K562 (cell line): ENCODE measurements at regions not wholly inside any gene's neighbourhood (a gene's known extent, or its start where the extent isn't known, plus 50 kb on each side); places are given as distances from the start of the nearest gene placed in this dataset.

ENCODE experiments used
- ATAC-seq: fragments of 200-7000 bp; cut with Tn5 transposase; 3 replicates; pipeline ENCODE4 v1.9.1; 2020; ENCODE audit warnings: moderate library complexity
- BruUV-seq: library from RNA; stranded (reverse); fragments of 400-500 nt; replicated peaks from 2 replicates; lab custom pipeline; 2021; lab: Mats Ljungman, UMichigan
- CTCF ChIA-PET: fragments of 300-600 bp; formaldehyde crosslinking; extraction: SDS; loops from one replicate; lab custom pipeline; 2021; ENCODE audit warnings: low intra/inter-chr PET ratio; lab: Yijun Ruan, JAX
- POLR2A ChIA-PET: fragments of 300-600, 350-650 bp; sonication (Branson Sonifier 250); formaldehyde crosslinking; extraction: SDS; loops from one replicate; lab custom pipeline; 2021; ENCODE audit warnings: antibody characterized with exemption, inconsistent platforms; lab: Yijun Ruan, JAX
- DNase-seq, 4 experiments: peaks; one replicate each; pipeline versions ENCODE4 v3.0.0 to v3.0.0-alpha.2; 2011 to 2018; ENCODE audit warnings: low spot score in 3 of 4, mixed read lengths in 3 of 4; ENCODE audit errors: extremely low read depth in 1 of 4
- FAIRE-seq: peaks from 2 replicates; lab custom pipeline; 2011; peaks lifted over from hg19 to GRCh38; lab: Jason Lieb, UNC
- H2AFZ ChIP-seq: 2 replicates; pipeline ENCODE4 v1.6.0; 2011; ENCODE audit warnings: low read depth, low read length, control low read depth, inconsistent platforms
- H3K27ac ChIP-seq: fragments of 200-600 bp; 3 replicates; pipeline ENCODE4 v1.8.0; 2011; ENCODE audit warnings: low read depth, mild to moderate bottlenecking, control low read depth, inconsistent platforms, low read length, moderate library complexity, mixed read lengths; ENCODE audit errors: extremely low read depth
- H3K27me3 ChIP-seq, 2 experiments: fragments of 300-600 bp in 1 of 2; 2 replicates in 1 of 2; 3 replicates in 1 of 2; pipeline versions ENCODE4 v1.6.0 to v1.8.0; 2011; ENCODE audit warnings: inconsistent platforms in 2 of 2, low read length in 2 of 2, mild to moderate bottlenecking in 1 of 2, mixed read lengths in 1 of 2, moderate library complexity in 1 of 2; ENCODE audit not compliant: control insufficient read depth in 2 of 2, insufficient read depth in 2 of 2
- H3K36me3 ChIP-seq: fragments of 300-600 bp; 3 replicates; pipeline ENCODE4 v1.8.0; 2011; ENCODE audit warnings: mild to moderate bottlenecking, low read length, inconsistent platforms; ENCODE audit not compliant: control insufficient read depth, insufficient read depth
- H3K4me1 ChIP-seq, 2 experiments: fragments of 200-600 bp in 1 of 2; replicated peaks in 1 of 2; 2 replicates in 1 of 2; 3 replicates in 1 of 2; pipeline versions ENCODE4 v1.5.1 to v1.8.0; 2011; ENCODE audit warnings: inconsistent platforms in 2 of 2, low read length in 2 of 2, mild to moderate bottlenecking in 1 of 2, mixed read lengths in 1 of 2, moderate library complexity in 1 of 2; ENCODE audit not compliant: control insufficient read depth in 2 of 2, insufficient read depth in 2 of 2
- H3K4me2 ChIP-seq: 2 replicates; pipeline ENCODE4 v1.6.1; 2011; ENCODE audit warnings: low read length, control low read depth, inconsistent platforms, mixed read lengths; ENCODE audit not compliant: insufficient read depth
- H3K4me3 ChIP-seq: fragments of 200-600 bp; sonication (generic), shearing (Covaris generic); 2 replicates; pipeline ENCODE4 v1.5.1; 2016; ENCODE audit warnings: control low read depth, inconsistent platforms
- H3K79me2 ChIP-seq: fragments of 200-600 bp; 3 replicates; pipeline ENCODE4 v1.8.0; 2011; ENCODE audit warnings: low read length, inconsistent platforms; ENCODE audit not compliant: control insufficient read depth, insufficient read depth
- H3K9ac ChIP-seq, 2 experiments: 2 replicates each; pipeline versions ENCODE4 v1.6.0 to v1.6.1; 2011; ENCODE audit warnings: low read depth in 2 of 2, low read length in 2 of 2, control low read depth in 1 of 2, inconsistent platforms in 1 of 2, mild to moderate bottlenecking in 1 of 2, mixed read lengths in 1 of 2; ENCODE audit not compliant: insufficient read depth in 1 of 2
- H3K9me1 ChIP-seq: one replicate; pipeline ENCODE4 v1.6.0; 2011; ENCODE audit warnings: inconsistent platforms, mild to moderate bottlenecking, low read length, moderate library complexity; ENCODE audit not compliant: control insufficient read depth, insufficient read depth
- H3K9me3 ChIP-seq: replicated peaks from 2 replicates; pipeline ENCODE4 v1.5.1; 2011; ENCODE audit warnings: low read depth, low read length, inconsistent platforms; ENCODE audit not compliant: control insufficient read depth, insufficient read depth
- H4K20me1 ChIP-seq: replicated peaks from 2 replicates; pipeline ENCODE4 v1.6.1; 2011; ENCODE audit warnings: low read length, inconsistent platforms, mixed read lengths; ENCODE audit not compliant: control insufficient read depth, insufficient read depth
- ADNP ChIP-seq: fragments of 200-800 bp; sonication (Bioruptor generic); IDR thresholded peaks from 2 replicates; pipeline ENCODE4 v1.6.1; 2016; ENCODE audit warnings: missing genetic modification characterization, missing compliant biosample characterization
- C11orf30 ChIP-seq: fragments of 450-650 bp; IDR thresholded peaks from 2 replicates; pipeline ENCODE4 v1.6.1; 2016; ENCODE audit warnings: low read depth, mild to moderate bottlenecking
- HCFC1 ChIP-seq: IDR thresholded peaks from 2 replicates; pipeline ENCODE4 v1.6.1; 2012; ENCODE audit warnings: low read depth, low read length, improper control_type of control experiment
- MAFF ChIP-seq: IDR thresholded peaks from 2 replicates; pipeline ENCODE4 v1.6.1; 2012; ENCODE audit warnings: low read length, improper control_type of control experiment
- MAFG ChIP-seq: fragments of 450-650 bp; conservative IDR thresholded peaks from 2 replicates; pipeline ENCODE4 v1.6.1; 2016; ENCODE audit warnings: missing genetic modification characterization, missing compliant biosample characterization
- MAFK ChIP-seq: IDR thresholded peaks from 2 replicates; pipeline ENCODE4 v1.6.1; 2011; ENCODE audit warnings: low read length, improper control_type of control experiment
- MTA3 ChIP-seq: fragments of 450-650 bp; formaldehyde crosslinking; IDR thresholded peaks from 2 replicates; pipeline ENCODE4 v1.6.1; 2017; ENCODE audit warnings: mild to moderate bottlenecking, borderline replicate concordance
- SRSF1 ChIP-seq: fragments of 200-400 bp; formaldehyde crosslinking; IDR thresholded peaks from 2 replicates; pipeline ENCODE4 v1.6.1; 2017; ENCODE audit warnings: mild to moderate bottlenecking, low read depth, low read length, moderate library complexity
- ZBTB7A ChIP-seq: IDR thresholded peaks from 2 replicates; pipeline ENCODE4 v1.6.1; 2011; ENCODE audit warnings: low read depth, mild to moderate bottlenecking, low read length, moderate library complexity, borderline replicate concordance; ENCODE audit not compliant: control insufficient read depth
- ZNF316 ChIP-seq: fragments of 450-650 bp; IDR thresholded peaks from 2 replicates; pipeline ENCODE4 v1.6.1; 2016
- WGBS: fragments of 100-300 bp; shearing (Covaris generic); methylation state at CpG from one replicate; pipeline ENCODE4 v1.1.6; 2016; ENCODE audit warnings: low coverage, mixed read lengths; ENCODE audit not compliant: insufficient coverage; ENCODE audit errors: missing lambda C conversion rate; 5-methylcytosine and 5-hydroxymethylcytosine counted together
- in situ Hi-C: fragments of 300-500 bp; cut with MboI; formaldehyde crosslinking; loops from 4 replicates; pipeline ENCODE4 v1.15.0; 2018; ENCODE audit warnings: inconsistent platforms, mixed read lengths
- intact Hi-C: fragments of 100-400 bp; cut with micrococcal nuclease; formaldehyde crosslinking; loops from 2 replicates; pipeline ENCODE4 v1.14.2; 2022
- TF ChIP-seq, protein P1 (sequence below): fragments of 450-650 bp; IDR thresholded peaks from 2 replicates; pipeline ENCODE4 v1.6.1; 2018; ENCODE audit warnings: mild to moderate bottlenecking, low read depth; ENCODE audit not compliant: partially characterized antibody

DNA sequence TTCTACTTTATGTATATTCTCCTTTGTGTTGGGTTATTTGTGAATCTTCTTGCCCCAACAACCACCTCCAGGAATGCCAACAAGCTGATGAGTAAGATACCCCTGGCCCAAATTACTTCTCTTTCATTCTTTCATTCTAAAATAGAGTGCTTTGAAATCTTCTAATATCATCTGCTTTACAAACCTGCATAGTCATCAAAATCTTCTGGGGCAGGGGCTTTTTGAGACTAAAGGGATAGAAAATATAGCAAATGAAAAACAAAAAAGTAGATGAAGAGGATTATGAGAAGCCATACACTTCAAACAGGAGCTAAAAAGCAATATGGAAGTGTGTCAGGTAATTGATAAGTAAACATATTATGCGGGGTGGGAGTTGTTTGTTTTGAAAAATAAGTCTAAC lies 150.7 kb upstream of the SOX4 start:
- ChIA-PET CTCF (no interaction called here), POLR2A (no interaction called here)
- FAIRE-seq (no peak), DNase-seq (no peak), ATAC-seq (no peak)
- Histone ChIP-seq H3K4me1 (no peaks in the 10 kb centered on the region), H3K27ac (no peak overlapping the region), H3K4me3 (no peak overlapping the region), H3K27me3 (peaks cover 2 to 5% of the 10 kb centered on the region in 2 experiments; a peak in 3 of 5 replicates), H3K36me3 (no peaks in the 10 kb centered on the region), H4K20me1 (no peaks in the 10 kb centered on the region), H3K9me1 (no peaks in the 10 kb centered on the region), H3K79me2 (no peaks in the 10 kb centered on the region), H3K4me2 (no peak overlapping the region), H3K9ac (no peak overlapping the region), H2AFZ (no peak overlapping the region), H3K9me3 (no peaks in the 10 kb centered on the region)
- BruUV-seq: no TSS peak
- in situ Hi-C loops: no loop called here
- TF ChIP-seq MAFF (peak; percentile 55; the same call in 1 of the 2 replicates), SRSF1 (no peak), ZNF316 (peak; percentile 76), C11orf30 (peak; percentile 58; the same call in 1 of the 2 replicates), MAFK (peak; percentile 49; the same call in 1 of the 2 replicates), ZBTB7A (no peak), MAFG (peak; percentile 58)
- intact Hi-C loops: no loop called here
- 3% methylated on average over 1 of the region's 1 CpG for WGBS

DNA sequence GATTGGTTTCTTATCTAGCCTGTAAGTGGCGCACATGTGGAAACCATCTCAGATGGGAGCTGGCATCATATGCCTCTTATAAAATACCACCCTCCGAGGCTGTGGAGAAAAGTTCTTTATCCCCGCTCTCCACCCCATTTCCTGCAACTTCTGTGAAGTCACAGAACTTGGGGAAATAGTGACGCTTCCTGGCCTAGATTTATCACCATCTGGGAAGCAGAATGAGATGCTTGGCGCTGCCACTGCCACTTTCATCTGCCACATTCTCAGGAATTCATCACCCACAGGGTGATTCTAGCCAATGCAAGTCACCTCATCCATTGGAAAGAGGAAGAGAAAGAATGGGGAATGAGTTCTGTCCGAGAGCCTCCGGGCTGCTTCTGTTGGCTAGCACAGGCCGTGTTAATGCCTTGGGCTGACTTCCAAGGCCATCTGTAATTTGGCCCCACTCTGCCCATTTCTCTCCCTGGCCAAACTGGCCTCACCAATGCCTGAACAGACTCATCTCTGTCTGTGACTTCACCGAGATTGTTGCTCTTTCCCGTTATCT lies 148.8 kb upstream of the SOX4 start:
- DNase-seq (no peak), FAIRE-seq (no peak)
- in situ Hi-C loops: no loop called here
- no peaks in the 10 kb centered on the region for H3K36me3 ChIP-seq
- H3K9me1 ChIP-seq: no peaks in the 10 kb centered on the region
- no peaks in the 10 kb centered on the region for H3K79me2 ChIP-seq
- H3K4me3 ChIP-seq: no peak overlapping the region
- TF ChIP-seq HCFC1 (no peak), ADNP (no peak), MTA3 (no peak)
- TF ChIP-seq, protein P1, sequence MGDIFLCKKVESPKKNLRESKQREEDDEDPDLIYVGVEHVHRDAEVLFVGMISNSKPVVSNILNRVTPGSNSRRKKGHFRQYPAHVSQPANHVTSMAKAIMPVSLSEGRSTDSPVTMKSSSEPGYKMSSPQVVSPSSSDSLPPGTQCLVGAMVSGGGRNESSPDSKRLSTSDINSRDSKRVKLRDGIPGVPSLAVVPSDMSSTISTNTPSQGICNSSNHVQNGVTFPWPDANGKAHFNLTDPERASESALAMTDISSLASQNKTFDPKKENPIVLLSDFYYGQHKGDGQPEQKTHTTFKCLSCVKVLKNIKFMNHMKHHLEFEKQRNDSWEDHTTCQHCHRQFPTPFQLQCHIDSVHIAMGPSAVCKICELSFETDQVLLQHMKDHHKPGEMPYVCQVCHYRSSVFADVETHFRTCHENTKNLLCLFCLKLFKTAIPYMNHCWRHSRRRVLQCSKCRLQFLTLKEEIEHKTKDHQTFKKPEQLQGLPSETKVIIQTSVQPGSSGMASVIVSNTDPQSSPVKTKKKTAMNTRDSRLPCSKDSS: no peak
- TF ChIP-seq, all 486 proteins: peak for 0
- ATAC-seq: no peak
- CTCF ChIA-PET: no interaction called here
- Histone ChIP-seq H3K9ac (no peak overlapping the region), H3K4me2 (no peak overlapping the region), H3K27me3 (peaks cover 2 to 5% of the 10 kb centered on the region in 2 experiments; a peak in 2 of 5 replicates), H3K9me3 (no peaks in the 10 kb centered on the region), H3K27ac (no peak overlapping the region), H2AFZ (no peak overlapping the region), H4K20me1 (no peaks in the 10 kb centered on the region), H3K4me1 (no peaks in the 10 kb centered on the region)
- POLR2A ChIA-PET: no interaction called here
- intact Hi-C loops: no loop called here
- under 1% methylated on average over 10 of the region's 10 CpGs for WGBS
- no TSS peak for BruUV-seq
